A673 (cell line): ENCODE measurements at regions not wholly inside any gene's neighbourhood (a gene's known extent, or its start where the extent isn't known, plus 50 kb on each side); places are given as distances from the start of the nearest gene placed in this dataset.

ENCODE experiments used
- BruUV-seq: library from RNA; stranded (reverse); fragments of 400-500 nt; replicated peaks from 2 replicates; lab custom pipeline; 2021; lab: Mats Ljungman, UMichigan
- CTCF ChIA-PET: fragments of 300-600 bp; sonication (Branson Sonifier 250); formaldehyde crosslinking; loops from one replicate; lab custom pipeline; 2022; ENCODE audit warnings: antibody characterized with exemption; lab: Charles Lee
- POLR2A ChIA-PET: fragments of 300-600 bp; sonication (Branson Sonifier 250); formaldehyde crosslinking; loops from one replicate; lab custom pipeline; 2022; ENCODE audit warnings: antibody characterized with exemption; ENCODE audit not compliant: low non-redundant PET; lab: Charles Lee
- DNase-seq: peaks from one replicate; pipeline ENCODE4 v3.0.0-alpha.2; 2015; ENCODE audit warnings: low spot score
- H3K27ac ChIP-seq: fragments of 200-600 bp; sonication (generic); 2 replicates; pipeline ENCODE4 v1.5.1; 2016; ENCODE audit warnings: mixed run types, low read depth, mild to moderate bottlenecking, mixed read lengths, antibody characterized with exemption, low read length; ENCODE audit not compliant: poor library complexity, severe bottlenecking
- H3K27me3 ChIP-seq: fragments of 200-600 bp; sonication (generic); replicated peaks from 2 replicates; pipeline ENCODE4 v1.6.1; 2017; ENCODE audit warnings: mixed run types, low read depth, mild to moderate bottlenecking, mixed read lengths, antibody characterized with exemption, low read length; ENCODE audit not compliant: insufficient read depth, poor library complexity
- H3K36me3 ChIP-seq: fragments of 200-600 bp; sonication (generic); 2 replicates; pipeline ENCODE4 v1.6.1; 2016; ENCODE audit warnings: mixed run types, mild to moderate bottlenecking, mixed read lengths, antibody characterized with exemption, low read length; ENCODE audit not compliant: insufficient read depth, poor library complexity, severe bottlenecking
- H3K4me1 ChIP-seq: fragments of 200-600 bp; sonication (generic); 2 replicates; pipeline ENCODE4 v1.6.1; 2017; ENCODE audit warnings: mixed run types, mild to moderate bottlenecking, mixed read lengths, antibody characterized with exemption, low read length; ENCODE audit not compliant: insufficient read depth, poor library complexity, severe bottlenecking
- H3K4me3 ChIP-seq: fragments of 200-600 bp; sonication (generic); 2 replicates; pipeline ENCODE4 v1.5.1; 2016; ENCODE audit warnings: low read depth, mixed run types, mild to moderate bottlenecking, mixed read lengths, low read length; ENCODE audit not compliant: poor library complexity, severe bottlenecking
- H3K9me3 ChIP-seq: fragments of 200-600 bp; sonication (generic); 2 replicates; pipeline ENCODE4 v1.6.1; 2016; ENCODE audit warnings: mixed run types, low read depth, mild to moderate bottlenecking, mixed read lengths, antibody characterized with exemption, low read length; ENCODE audit not compliant: poor library complexity, severe bottlenecking
- CTCF ChIP-seq: fragments of 300-800, 200-600 bp; sonication (generic); conservative IDR thresholded peaks from 2 replicates; pipeline ENCODE4 v1.5.1; 2017; ENCODE audit warnings: low read depth, mild to moderate bottlenecking, antibody characterized with exemption, low read length, moderate library complexity, mixed read lengths
- EZH2 ChIP-seq: fragments of 200-600 bp; sonication (generic); IDR thresholded peaks from 2 replicates; pipeline ENCODE4 v1.6.1; 2017; ENCODE audit warnings: borderline replicate concordance, low read depth, mild to moderate bottlenecking, mixed read lengths, antibody characterized with exemption, low read length; ENCODE audit not compliant: poor library complexity, severe bottlenecking
- intact Hi-C: fragments of 100-400 bp; cut with micrococcal nuclease; formaldehyde crosslinking; loops from one replicate; pipeline ENCODE4 v1.10.0; 2022; ENCODE audit not compliant: unreplicated experiment

- TF ChIP-seq CTCF, result no peak
- TF ChIP-seq EZH2, result no peak
- Histone ChIP-seq H3K4me3 (no peak overlapping the region), H3K36me3 (no peaks in the 10 kb centered on the region), H3K27me3 (no peaks in the 10 kb centered on the region), H3K27ac (no peak overlapping the region), H3K9me3 (no peaks in the 10 kb centered on the region), H3K4me1 (no peaks in the 10 kb centered on the region)
- DNase-seq, result no peak
- ChIA-PET POLR2A (no interaction called here), CTCF (no interaction called here)
- intact Hi-C loops, result no loop called here
- BruUV-seq, result no TSS peak
These were observed 250.4 kb upstream of the SEL1L start for GRCh38 chr14:81784084-81784483.

- BruUV-seq, result no TSS peak
- Histone ChIP-seq H3K36me3 (no peaks in the 10 kb centered on the region), H3K27ac (no peak overlapping the region), H3K4me3 (no peak overlapping the region), H3K27me3 (no peaks in the 10 kb centered on the region), H3K4me1 (no peaks in the 10 kb centered on the region), H3K9me3 (no peaks in the 10 kb centered on the region)
- no peak for DNase-seq
- intact Hi-C loops, result no loop called here
- POLR2A ChIA-PET, result no interaction called here
- TF ChIP-seq EZH2 (no peak), CTCF (no peak)
- CTCF ChIA-PET, result no interaction called here
These were observed 263.7 kb upstream of the SEL1L start for GRCh38 chr14:81797315-81797714.

GRCh38 chr14:81801921-81802320 is 268.3 kb upstream of the SEL1L start:
- BruUV-seq, result no TSS peak
- Histone ChIP-seq H3K4me3 (no peak overlapping the region), H3K27ac (no peak overlapping the region), H3K4me1 (no peaks in the 10 kb centered on the region), H3K9me3 (no peaks in the 10 kb centered on the region), H3K36me3 (no peaks in the 10 kb centered on the region), H3K27me3 (no peaks in the 10 kb centered on the region)
- ChIA-PET CTCF (no interaction called here), POLR2A (no interaction called here)
- no peak for TF ChIP-seq EZH2
- TF ChIP-seq CTCF, result no peak
- intact Hi-C loops, result no loop called here
- DNase-seq, result no peak
